Gastrocnemius medialis (tissue), 4 donors: ENCODE measurements at regions not wholly inside any gene's neighbourhood (a gene's known extent, or its start where the extent isn't known, plus 50 kb on each side); places are given as distances from the start of the nearest gene placed in this dataset.

ENCODE experiments used
- CTCF ChIP-seq, 5 experiments: fragments of 450-650 bp in 3 of 5; fragments of 200-600 bp in 2 of 5; sonication (generic) in 2 of 5; IDR thresholded peaks in 4 of 5; conservative IDR thresholded peaks in 1 of 5; 1 replicate in 4 of 5; 2 replicates in 1 of 5; pipeline ENCODE4 v1.5.1; 2016 to 2019; ENCODE audit warnings: antibody characterized with exemption in 5 of 5, mild to moderate bottlenecking in 3 of 5, moderate library complexity in 3 of 5
- POLR2A ChIP-seq, 2 donors: fragments of 450-650 bp; IDR thresholded peaks; one replicate each; pipeline ENCODE4 v1.6.1; 2017; ENCODE audit warnings: antibody characterized with exemption in 2 of 2, mild to moderate bottlenecking in 2 of 2, moderate library complexity in 2 of 2

- no peak for TF ChIP-seq CTCF (IDR thresholded peaks at IDR 0.05 in 4 of 5, conservative IDR thresholded peaks at IDR 0.05 in 1 of 5)
- no peak for TF ChIP-seq POLR2A (IDR thresholded peaks at IDR 0.05)
These were observed 1483.9 kb downstream of the ADGRL3 start for GRCh38 chr4:62683799-62684566.
